ENCODE measurements at regions not wholly inside any gene's neighbourhood (a gene's known extent, or its start where the extent isn't known, plus 50 kb on each side); places are given as distances from the start of the nearest gene placed in this dataset.

- Histone ChIP-seq H3K36me3 (ENCODE audit: control insufficient read depth, insufficient read depth, low read length) (no peaks in the 10 kb centered on the region), H3K4me3 (ENCODE audit: low read depth, low read length) (no peak overlapping the region), H3K27me3 (ENCODE audit: control insufficient read depth, insufficient read depth, low read length) (0 out of 2 replicates have a peak, but pooled peaks cover under 1% of the 10 kb centered on the region), H3K9ac (ENCODE audit: low read depth, low read length) (no peak overlapping the region), H3K9me3 (ENCODE audit: control insufficient read depth, insufficient read depth, low read length) (no peaks in the 10 kb centered on the region), H3K4me1 (ENCODE audit: control insufficient read depth, insufficient read depth, low read length) (peaks cover 11% of the 10 kb centered on the region), H3K27ac (ENCODE audit: low read depth, low read length) (no peak overlapping the region)
Measured at GRCh38 chr12:24023081-24023480, 73.6 kb upstream of the SOX5 start.

DNA sequence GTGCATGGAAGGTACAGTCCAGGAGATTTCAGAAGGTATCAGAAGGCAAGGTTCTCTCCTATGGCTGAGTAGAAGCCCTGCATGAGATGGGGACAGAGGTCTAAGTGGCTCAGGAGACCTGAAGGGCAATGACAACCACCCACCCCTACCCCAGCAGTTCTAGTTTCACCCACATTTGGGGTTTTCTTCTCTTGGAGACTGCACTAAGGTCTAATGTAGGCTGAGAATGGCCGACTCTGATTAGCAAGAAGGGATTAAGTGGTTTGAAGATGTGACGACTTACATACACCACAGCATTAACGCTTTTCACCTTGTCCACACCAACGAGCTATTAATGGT lies 71.7 kb upstream of the SOX5 start:
- Histone ChIP-seq H3K9me3 (ENCODE audit: control insufficient read depth, insufficient read depth, low read length) (no peaks in the 10 kb centered on the region), H3K36me3 (ENCODE audit: control insufficient read depth, insufficient read depth, low read length) (no peaks in the 10 kb centered on the region), H3K9ac (ENCODE audit: low read depth, low read length) (no peak overlapping the region), H3K27ac (ENCODE audit: low read depth, low read length) (no peak overlapping the region), H3K4me1 (ENCODE audit: control insufficient read depth, insufficient read depth, low read length) (peaks cover 11% of the 10 kb centered on the region), H3K27me3 (ENCODE audit: control insufficient read depth, insufficient read depth, low read length) (peaks cover 13% of the 10 kb centered on the region), H3K4me3 (ENCODE audit: low read depth, low read length) (no peak overlapping the region)

DNA sequence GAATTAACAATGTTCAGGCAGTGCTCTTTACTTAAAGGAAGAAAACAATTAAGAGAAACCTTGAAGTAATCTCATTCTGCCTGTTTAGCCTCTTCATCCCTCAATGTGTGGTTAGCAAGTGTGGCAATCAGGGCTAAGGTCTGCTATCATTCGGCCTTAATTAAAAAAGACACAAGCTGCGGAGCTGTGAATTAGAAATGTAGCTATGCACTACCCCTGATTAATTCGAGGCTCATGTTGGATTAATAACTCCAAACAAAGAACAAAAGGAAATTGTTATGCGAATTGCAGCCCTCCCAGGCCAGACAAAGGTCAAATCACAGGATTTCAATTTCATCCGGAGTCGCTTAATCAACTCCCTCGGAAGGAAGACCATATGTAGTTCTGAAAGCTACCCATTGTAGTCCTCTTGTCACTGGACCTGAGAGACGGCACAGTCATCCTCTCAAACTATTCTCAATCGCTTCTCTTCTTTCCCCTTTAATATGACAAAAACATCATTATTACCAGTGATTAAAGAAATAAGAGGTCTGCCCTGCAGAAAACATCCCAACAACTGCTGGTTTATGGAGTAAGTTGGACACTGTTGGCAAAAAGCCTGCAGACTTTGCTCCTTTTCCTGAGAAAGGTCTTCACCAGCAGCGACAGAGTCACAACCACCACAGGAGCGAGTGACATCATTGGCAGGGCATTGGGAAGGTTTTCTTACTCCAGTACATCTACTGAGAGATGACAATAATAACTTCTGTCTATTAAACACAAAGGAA lies 71.1 kb upstream of the SOX5 start:
- no peak overlapping the region for H3K27ac ChIP-seq (ENCODE audit: low read depth, low read length)
- no peak overlapping the region for H3K4me3 ChIP-seq (ENCODE audit: low read depth, low read length)
- H3K9ac ChIP-seq (ENCODE audit: low read depth, low read length) = no peak overlapping the region

GRCh38 chr12:24015833-24016160 lies 66.3 kb upstream of the SOX5 start:
- no peak overlapping the region for H3K27ac ChIP-seq (ENCODE audit: low read depth, low read length)
- no peak overlapping the region for H3K9ac ChIP-seq (ENCODE audit: low read depth, low read length)
- H3K36me3 ChIP-seq (ENCODE audit: control insufficient read depth, insufficient read depth, low read length) = no peaks in the 10 kb centered on the region
- no peak overlapping the region for H3K4me3 ChIP-seq (ENCODE audit: low read depth, low read length)
- H3K27me3 ChIP-seq (ENCODE audit: control insufficient read depth, insufficient read depth, low read length) = peaks cover 34% of the 10 kb centered on the region
- peaks cover 26% of the 10 kb centered on the region for H3K4me1 ChIP-seq (ENCODE audit: control insufficient read depth, insufficient read depth, low read length)
- no peaks in the 10 kb centered on the region for H3K9me3 ChIP-seq (ENCODE audit: control insufficient read depth, insufficient read depth, low read length)

More for the DNA sequence above, 71.1 kb upstream of the SOX5 start:
- Histone ChIP-seq H3K27me3 (ENCODE audit: control insufficient read depth, insufficient read depth, low read length) (peaks cover 19% of the 10 kb centered on the region), H3K4me1 (ENCODE audit: control insufficient read depth, insufficient read depth, low read length) (peaks cover 13% of the 10 kb centered on the region), H3K36me3 (ENCODE audit: control insufficient read depth, insufficient read depth, low read length) (no peaks in the 10 kb centered on the region), H3K9me3 (ENCODE audit: control insufficient read depth, insufficient read depth, low read length) (no peaks in the 10 kb centered on the region)

DNA sequence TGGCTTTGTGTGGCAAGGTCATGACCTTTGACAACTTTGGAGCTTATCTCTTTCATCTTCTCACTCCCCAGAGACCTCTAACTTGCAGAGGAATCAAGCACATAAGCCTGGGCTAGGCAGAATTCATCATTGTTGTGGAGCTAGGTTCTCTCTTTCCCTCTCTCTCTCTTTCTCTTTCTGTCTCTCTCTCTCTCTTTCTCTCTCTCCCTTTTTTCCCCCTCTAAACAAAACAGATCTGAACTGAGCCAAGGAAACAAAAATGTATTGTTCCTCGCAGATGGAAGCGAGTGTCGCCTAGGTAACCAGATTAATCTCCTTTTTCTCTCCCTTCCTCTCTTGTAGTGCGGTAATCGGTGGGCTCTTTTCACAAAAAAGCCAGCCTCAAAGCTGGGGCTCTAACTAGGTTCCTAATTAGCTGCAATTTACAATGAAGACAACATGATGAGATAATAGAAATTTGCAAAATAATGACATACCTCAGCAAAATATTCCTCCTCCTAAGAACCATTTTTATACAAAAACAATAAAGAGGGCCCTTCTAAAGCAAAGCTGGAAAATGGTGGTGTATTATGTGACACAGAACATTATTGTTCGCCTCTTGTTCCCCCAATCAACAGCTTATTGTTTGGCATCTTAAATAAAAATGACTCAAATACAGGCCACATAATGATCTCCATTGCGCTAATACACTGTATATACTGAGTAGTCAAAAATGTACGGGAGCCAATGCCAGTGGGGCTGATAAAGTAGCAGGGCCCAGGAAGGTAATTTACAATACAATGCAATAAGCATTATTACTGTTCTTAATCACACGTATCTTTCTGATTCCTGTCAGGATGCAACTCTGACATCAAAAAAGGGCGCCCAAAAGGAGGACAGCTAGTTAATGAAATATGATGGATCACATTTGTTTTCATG lies 65.7 kb upstream of the SOX5 start:
- Histone ChIP-seq H3K36me3 (ENCODE audit: control insufficient read depth, insufficient read depth, low read length) (no peaks in the 10 kb centered on the region), H3K4me1 (ENCODE audit: control insufficient read depth, insufficient read depth, low read length) (peaks cover 20% of the 10 kb centered on the region), H3K27me3 (ENCODE audit: control insufficient read depth, insufficient read depth, low read length) (peaks cover 34% of the 10 kb centered on the region), H3K9ac (ENCODE audit: low read depth, low read length) (no peak overlapping the region), H3K9me3 (ENCODE audit: control insufficient read depth, insufficient read depth, low read length) (no peaks in the 10 kb centered on the region), H3K27ac (ENCODE audit: low read depth, low read length) (peak overlapping the region; percentile 40), H3K4me3 (ENCODE audit: low read depth, low read length) (no peak overlapping the region)

GRCh38 chr12:24014240-24014639 lies 64.8 kb upstream of the SOX5 start:
- H3K4me3 ChIP-seq (ENCODE audit: low read depth, low read length) = no peak overlapping the region
- no peaks in the 10 kb centered on the region for H3K9me3 ChIP-seq (ENCODE audit: control insufficient read depth, insufficient read depth, low read length)
- no peak overlapping the region for H3K9ac ChIP-seq (ENCODE audit: low read depth, low read length)
- peak overlapping the region; percentile 36 for H3K27ac ChIP-seq (ENCODE audit: low read depth, low read length)
- H3K36me3 ChIP-seq (ENCODE audit: control insufficient read depth, insufficient read depth, low read length) = no peaks in the 10 kb centered on the region
- H3K4me1 ChIP-seq (ENCODE audit: control insufficient read depth, insufficient read depth, low read length) = peaks cover 18% of the 10 kb centered on the region
- peaks cover 34% of the 10 kb centered on the region for H3K27me3 ChIP-seq (ENCODE audit: control insufficient read depth, insufficient read depth, low read length)

DNA sequence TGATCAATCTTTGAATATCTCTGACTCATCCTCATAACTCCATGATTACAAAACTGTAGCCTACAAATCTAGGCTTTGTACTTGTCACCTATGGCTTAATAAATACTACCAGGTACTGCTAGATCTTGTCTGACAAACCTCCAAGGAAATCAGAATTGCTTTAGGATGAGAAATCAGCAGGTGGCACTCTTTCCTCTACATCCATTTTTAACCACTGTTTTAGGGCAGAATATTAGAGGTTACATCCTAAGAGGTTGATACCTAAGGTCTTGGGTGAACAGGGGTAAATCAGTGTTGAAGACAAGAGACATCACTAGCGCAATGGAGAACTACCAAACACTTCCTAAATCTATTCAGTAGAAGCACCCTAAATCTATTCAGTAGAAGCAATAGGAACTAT lies 63.1 kb upstream of the SOX5 start:
- no peak overlapping the region for H3K4me3 ChIP-seq (ENCODE audit: low read depth, low read length)
- H3K36me3 ChIP-seq (ENCODE audit: control insufficient read depth, insufficient read depth, low read length) = no peaks in the 10 kb centered on the region
- H3K9ac ChIP-seq (ENCODE audit: low read depth, low read length) = no peak overlapping the region
- no peaks in the 10 kb centered on the region for H3K9me3 ChIP-seq (ENCODE audit: control insufficient read depth, insufficient read depth, low read length)
- H3K4me1 ChIP-seq (ENCODE audit: control insufficient read depth, insufficient read depth, low read length) = peaks cover 18% of the 10 kb centered on the region
- no peak overlapping the region for H3K27ac ChIP-seq (ENCODE audit: low read depth, low read length)
- H3K27me3 ChIP-seq (ENCODE audit: control insufficient read depth, insufficient read depth, low read length) = peaks cover 28% of the 10 kb centered on the region

DNA sequence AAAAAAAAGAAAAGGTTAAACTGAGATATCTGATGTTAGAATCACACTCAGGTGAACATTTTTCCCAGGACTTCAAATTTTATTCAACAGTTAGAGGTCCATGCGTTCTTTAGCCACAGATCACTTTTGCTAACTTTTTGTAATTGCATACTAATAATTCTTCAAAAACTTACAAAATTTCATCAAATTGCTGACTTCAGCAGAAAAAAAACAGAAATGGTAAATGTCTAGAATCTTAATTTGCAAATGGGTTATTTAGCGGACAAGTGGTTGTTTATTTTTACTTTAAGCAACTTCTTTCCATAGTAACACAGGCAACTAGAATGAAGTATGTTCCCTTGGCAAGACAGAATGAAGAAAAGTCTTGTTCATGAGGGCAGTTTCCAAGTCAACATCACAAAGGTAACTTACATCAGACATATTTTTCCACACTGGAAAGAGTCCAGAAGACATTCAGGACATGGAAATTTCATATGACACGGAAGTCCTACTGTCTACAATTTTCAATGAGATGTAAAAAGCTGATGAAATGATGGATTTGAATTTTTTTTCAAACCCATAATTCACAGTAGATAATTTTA lies 62.5 kb upstream of the SOX5 start:
- Histone ChIP-seq H3K9me3 (ENCODE audit: control insufficient read depth, insufficient read depth, low read length) (no peaks in the 10 kb centered on the region), H3K4me1 (ENCODE audit: control insufficient read depth, insufficient read depth, low read length) (peaks cover 18% of the 10 kb centered on the region), H3K27ac (ENCODE audit: low read depth, low read length) (no peak overlapping the region), H3K9ac (ENCODE audit: low read depth, low read length) (no peak overlapping the region), H3K36me3 (ENCODE audit: control insufficient read depth, insufficient read depth, low read length) (no peaks in the 10 kb centered on the region), H3K4me3 (ENCODE audit: low read depth, low read length) (no peak overlapping the region), H3K27me3 (ENCODE audit: control insufficient read depth, insufficient read depth, low read length) (peaks cover 28% of the 10 kb centered on the region)

- H3K36me3 ChIP-seq (ENCODE audit: control insufficient read depth, insufficient read depth, low read length) = no peaks in the 10 kb centered on the region
- no peak overlapping the region for H3K27ac ChIP-seq (ENCODE audit: low read depth, low read length)
- H3K4me3 ChIP-seq (ENCODE audit: low read depth, low read length) = no peak overlapping the region
- H3K9ac ChIP-seq (ENCODE audit: low read depth, low read length) = no peak overlapping the region
- H3K9me3 ChIP-seq (ENCODE audit: control insufficient read depth, insufficient read depth, low read length) = no peaks in the 10 kb centered on the region
- no peaks in the 10 kb centered on the region for H3K4me1 ChIP-seq (ENCODE audit: control insufficient read depth, insufficient read depth, low read length)
- no peaks in the 10 kb centered on the region for H3K27me3 ChIP-seq (ENCODE audit: control insufficient read depth, insufficient read depth, low read length)
Measured at GRCh38 chr12:24008166-24008565, 58.7 kb upstream of the SOX5 start.

Measured in HUES48 (cell line).